OCI-LY7 (cell line): ENCODE measurements at regions not wholly inside any gene's neighbourhood (a gene's known extent, or its start where the extent isn't known, plus 50 kb on each side); places are given as distances from the start of the nearest gene placed in this dataset.

Source experiments
- BruUV-seq: library from RNA; stranded (reverse); fragments of 400-500 nt; replicated peaks from 2 replicates; lab custom pipeline; 2021; lab: Mats Ljungman, UMichigan
- CTCF ChIA-PET: fragments of 300-600 bp; sonication (Branson Sonifier 250); formaldehyde crosslinking; loops from one replicate; lab custom pipeline; 2022; ENCODE audit warnings: antibody characterized with exemption; ENCODE audit not compliant: unreplicated experiment; lab: Charles Lee
- POLR2A ChIA-PET: fragments of 300-600 bp; sonication (Branson Sonifier 250); formaldehyde crosslinking; loops from one replicate; lab custom pipeline; 2022; ENCODE audit warnings: antibody characterized with exemption; lab: Charles Lee
- DNase-seq: peaks from one replicate; pipeline ENCODE4 v3.0.0-alpha.2; 2015; ENCODE audit warnings: low spot score
- H2AFZ ChIP-seq: fragments of 200-600 bp; sonication (generic), shearing (Covaris generic); 2 replicates; pipeline ENCODE4 v1.6.1; 2014; ENCODE audit warnings: mild to moderate bottlenecking, antibody characterized with exemption, low read length, moderate library complexity
- H3K27ac ChIP-seq: fragments of 200-600 bp; sonication (generic); 2 replicates; pipeline ENCODE4 v1.5.1; 2014; ENCODE audit warnings: mixed run types, low read depth, mild to moderate bottlenecking, moderate library complexity, low read length, inconsistent platforms; ENCODE audit not compliant: poor library complexity, severe bottlenecking
- H3K36me3 ChIP-seq: fragments of 200-600 bp; sonication (generic); 2 replicates; pipeline ENCODE4 v1.6.1; 2014; ENCODE audit warnings: mild to moderate bottlenecking, antibody characterized with exemption, low read length, moderate library complexity, mixed read lengths; ENCODE audit not compliant: insufficient read depth
- H3K4me1 ChIP-seq: fragments of 200-600 bp; sonication (generic); 2 replicates; pipeline ENCODE4 v1.5.1; 2014; ENCODE audit warnings: mild to moderate bottlenecking, low read length; ENCODE audit not compliant: insufficient read depth, poor library complexity, severe bottlenecking
- H3K4me2 ChIP-seq: fragments of 200-600 bp; sonication (generic); 2 replicates; pipeline ENCODE4 v1.6.1; 2014; ENCODE audit warnings: mild to moderate bottlenecking, low read length
- H3K4me3 ChIP-seq: fragments of 200-600 bp; sonication (generic); 2 replicates; pipeline ENCODE4 v1.5.1; 2014; ENCODE audit warnings: mild to moderate bottlenecking, low read depth, low read length; ENCODE audit not compliant: poor library complexity, severe bottlenecking
- H3K79me2 ChIP-seq: fragments of 200-600 bp; sonication (generic); 2 replicates; pipeline ENCODE4 v1.6.1; 2016; ENCODE audit warnings: low read depth, mild to moderate bottlenecking, low read length, moderate library complexity, mixed read lengths; ENCODE audit not compliant: insufficient read depth
- H3K9me2 ChIP-seq: fragments of 200-600 bp; sonication (generic); 2 replicates; pipeline ENCODE4 v1.6.1; 2016; ENCODE audit warnings: mild to moderate bottlenecking, low read length, mixed read lengths; ENCODE audit not compliant: insufficient read depth
- H3K9me3 ChIP-seq: fragments of 200-600 bp; sonication (generic); 2 replicates; pipeline ENCODE4 v1.6.1; 2014; ENCODE audit warnings: mild to moderate bottlenecking, mixed run types, low read length, mixed read lengths
- H4K20me1 ChIP-seq: fragments of 200-600 bp; sonication (generic); 2 replicates; pipeline ENCODE4 v1.6.1; 2014; ENCODE audit warnings: mild to moderate bottlenecking, antibody characterized with exemption, low read length, moderate library complexity, mixed read lengths; ENCODE audit not compliant: insufficient read depth
- CTCF ChIP-seq: fragments of 200-600 bp; sonication (generic); conservative IDR thresholded peaks from 2 replicates; pipeline ENCODE4 v1.5.1; 2014; ENCODE audit warnings: mild to moderate bottlenecking, antibody characterized with exemption, low read length, moderate library complexity, mixed read lengths
- EZH2phosphoT487 ChIP-seq: fragments of 200-600 bp; sonication (generic); IDR thresholded peaks from 2 replicates; pipeline ENCODE4 v1.6.1; 2018; ENCODE audit warnings: low read depth, borderline replicate concordance, mild to moderate bottlenecking, mixed run types, antibody characterized with exemption, low read length, moderate library complexity, mixed read lengths
- intact Hi-C: fragments of 100-400 bp; cut with micrococcal nuclease; formaldehyde crosslinking; loops from one replicate; pipeline ENCODE4 v1.10.0; 2022; ENCODE audit not compliant: unreplicated experiment

- Histone ChIP-seq H3K4me1 (no peaks in the 10 kb centered on the region), H3K27ac (no peak overlapping the region), H3K4me2 (no peak overlapping the region), H3K4me3 (no peak overlapping the region), H4K20me1 (no peaks in the 10 kb centered on the region), H3K36me3 (no peaks in the 10 kb centered on the region), H2AFZ (no peak overlapping the region), H3K9me2 (no peaks in the 10 kb centered on the region), H3K79me2 (no peaks in the 10 kb centered on the region), H3K9me3 (no peaks in the 10 kb centered on the region)
- POLR2A ChIA-PET, result no interaction called here
- TF ChIP-seq CTCF, result no peak
- no peak for TF ChIP-seq EZH2phosphoT487
- DNase-seq, result no peak
- no TSS peak for BruUV-seq
- intact Hi-C loops, result no loop called here
- CTCF ChIA-PET, result no interaction called here
Observed at GRCh38 chr18:56481751-56482150, 156.6 kb downstream of the TXNL1 start.

GRCh38 chr18:56479841-56480240 is 158.6 kb downstream of the TXNL1 start:
- Histone ChIP-seq H3K27ac (no peak overlapping the region), H3K9me3 (no peaks in the 10 kb centered on the region), H3K4me1 (no peaks in the 10 kb centered on the region), H3K4me3 (no peak overlapping the region), H3K9me2 (no peaks in the 10 kb centered on the region), H2AFZ (no peak overlapping the region), H3K36me3 (no peaks in the 10 kb centered on the region), H3K79me2 (no peaks in the 10 kb centered on the region), H3K4me2 (no peak overlapping the region), H4K20me1 (no peaks in the 10 kb centered on the region)
- BruUV-seq, result no TSS peak
- no peak for DNase-seq
- POLR2A ChIA-PET, result no interaction called here
- TF ChIP-seq CTCF (no peak), EZH2phosphoT487 (no peak)
- CTCF ChIA-PET, result no interaction called here
- intact Hi-C loops, result no loop called here

- no TSS peak for BruUV-seq
- no peak overlapping the region for H3K27ac ChIP-seq
Observed at GRCh38 chr18:56475250-56475649, 163.1 kb downstream of the TXNL1 start.

More at GRCh38 chr18:56475250-56475649, 163.1 kb downstream of the TXNL1 start:
- no peaks in the 10 kb centered on the region for H3K36me3 ChIP-seq
- no peaks in the 10 kb centered on the region for H3K9me3 ChIP-seq
- no peak overlapping the region for H2AFZ ChIP-seq
- no peak overlapping the region for H3K4me3 ChIP-seq
- DNase-seq, result no peak
- ChIA-PET CTCF (no interaction called here), POLR2A (no interaction called here)
- H3K9me2 ChIP-seq, result no peaks in the 10 kb centered on the region
- TF ChIP-seq CTCF, result no peak
- intact Hi-C loops, result no loop called here
- no peaks in the 10 kb centered on the region for H4K20me1 ChIP-seq
- no peak overlapping the region for H3K4me2 ChIP-seq
- H3K79me2 ChIP-seq, result no peaks in the 10 kb centered on the region
- H3K4me1 ChIP-seq, result no peaks in the 10 kb centered on the region
